K562 (cell line): ENCODE measurements at regions not wholly inside any gene's neighbourhood (a gene's known extent, or its start where the extent isn't known, plus 50 kb on each side); places are given as distances from the start of the nearest gene placed in this dataset.

Experiments
- BHLHE40 ChIP-seq: IDR thresholded peaks from 2 replicates; pipeline ENCODE4 v1.6.1; 2011; ENCODE audit warnings: low read length, improper control_type of control experiment
- CBX8 ChIP-seq: fragments of 200-600 bp; sonication (generic); IDR thresholded peaks from 2 replicates; pipeline ENCODE4 v1.6.1; 2012; ENCODE audit warnings: borderline replicate concordance, mixed run types, low read depth, mild to moderate bottlenecking, moderate library complexity, mixed read lengths, low read length, control low read depth, inconsistent platforms; ENCODE audit not compliant: poor library complexity, severe bottlenecking; ENCODE audit errors: extremely low read depth
- ETV6 ChIP-seq, 3 experiments: fragments of 150-350 bp in 1 of 3; sonication (generic) in 1 of 3; formaldehyde crosslinking in 1 of 3; IDR thresholded peaks; 2 replicates each; pipeline versions ENCODE4 v1.6.1 to v1.8.0; 2014 to 2022; ENCODE audit warnings: borderline replicate concordance in 2 of 3, low read depth in 2 of 3, antibody characterized with exemption in 1 of 3, low read length in 1 of 3, mild to moderate bottlenecking in 1 of 3, missing genetic modification reagents in 1 of 3
- KLF16 ChIP-seq: IDR thresholded peaks from 2 replicates; pipeline ENCODE4 v1.6.1; 2016; ENCODE audit warnings: antibody characterized with exemption
- MEF2A ChIP-seq: IDR thresholded peaks from 2 replicates; pipeline ENCODE4 v1.6.1; 2011; ENCODE audit warnings: low read depth, mild to moderate bottlenecking, low read length, moderate library complexity; ENCODE audit not compliant: control insufficient read depth
- NR4A1 ChIP-seq, 2 experiments: fragments of 250-450 bp in 1 of 2; fragments of 450-650 bp in 1 of 2; sonication (Bioruptor Pico) in 1 of 2; IDR thresholded peaks; 2 replicates each; pipeline versions ENCODE4 v1.4.0 to v1.6.1; 2016 to 2020; ENCODE audit warnings: mild to moderate bottlenecking in 2 of 2, missing compliant biosample characterization in 1 of 2, missing genetic modification characterization in 1 of 2, moderate library complexity in 1 of 2
- SNIP1 ChIP-seq: fragments of 450-650 bp; IDR thresholded peaks from 2 replicates; pipeline ENCODE4 v1.7.1; 2017; ENCODE audit warnings: low read depth, mild to moderate bottlenecking
- ZNF785 ChIP-seq: fragments of 250-450 bp; sonication (Bioruptor Pico); IDR thresholded peaks from 2 replicates; pipeline ENCODE4 v1.4.0; 2020; ENCODE audit warnings: mild to moderate bottlenecking
- TF ChIP-seq, protein P1 (sequence below), 2 experiments: fragments of 450-650 bp; IDR thresholded peaks; 2 replicates each; pipeline ENCODE4 v1.6.1; 2016; ENCODE audit warnings: mild to moderate bottlenecking in 2 of 2, borderline replicate concordance in 1 of 2, low read depth in 1 of 2, moderate library complexity in 1 of 2
- TF ChIP-seq, protein P2 (sequence below), 2 experiments: fragments of 450-650 bp; formaldehyde crosslinking in 1 of 2; IDR thresholded peaks; 2 replicates each; pipeline versions ENCODE4 v1.4.0 to v1.6.1; 2014 to 2020; ENCODE audit warnings: mild to moderate bottlenecking in 2 of 2, borderline replicate concordance in 1 of 2, low read depth in 1 of 2

DNA sequence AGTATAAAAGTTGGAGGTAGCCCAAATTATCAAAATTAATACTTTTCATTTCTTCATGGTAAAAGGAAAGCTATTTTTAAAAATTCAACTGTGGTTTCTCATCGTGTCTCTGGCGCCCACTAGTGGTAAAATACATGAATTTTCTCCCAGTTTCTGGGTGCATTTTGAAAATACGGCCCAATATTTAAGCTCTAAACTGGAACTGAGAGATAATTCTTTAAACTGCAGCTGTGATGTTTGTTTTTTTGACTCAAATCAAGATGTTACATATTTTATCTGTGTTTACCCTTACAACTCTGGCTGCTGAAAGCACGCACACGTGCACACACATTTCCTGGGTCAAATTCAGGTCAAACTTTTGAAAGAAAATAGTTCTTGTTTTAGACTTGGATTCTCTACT is 123.9 kb upstream of the ACSL4 start (continued):
- TF ChIP-seq, protein P1, sequence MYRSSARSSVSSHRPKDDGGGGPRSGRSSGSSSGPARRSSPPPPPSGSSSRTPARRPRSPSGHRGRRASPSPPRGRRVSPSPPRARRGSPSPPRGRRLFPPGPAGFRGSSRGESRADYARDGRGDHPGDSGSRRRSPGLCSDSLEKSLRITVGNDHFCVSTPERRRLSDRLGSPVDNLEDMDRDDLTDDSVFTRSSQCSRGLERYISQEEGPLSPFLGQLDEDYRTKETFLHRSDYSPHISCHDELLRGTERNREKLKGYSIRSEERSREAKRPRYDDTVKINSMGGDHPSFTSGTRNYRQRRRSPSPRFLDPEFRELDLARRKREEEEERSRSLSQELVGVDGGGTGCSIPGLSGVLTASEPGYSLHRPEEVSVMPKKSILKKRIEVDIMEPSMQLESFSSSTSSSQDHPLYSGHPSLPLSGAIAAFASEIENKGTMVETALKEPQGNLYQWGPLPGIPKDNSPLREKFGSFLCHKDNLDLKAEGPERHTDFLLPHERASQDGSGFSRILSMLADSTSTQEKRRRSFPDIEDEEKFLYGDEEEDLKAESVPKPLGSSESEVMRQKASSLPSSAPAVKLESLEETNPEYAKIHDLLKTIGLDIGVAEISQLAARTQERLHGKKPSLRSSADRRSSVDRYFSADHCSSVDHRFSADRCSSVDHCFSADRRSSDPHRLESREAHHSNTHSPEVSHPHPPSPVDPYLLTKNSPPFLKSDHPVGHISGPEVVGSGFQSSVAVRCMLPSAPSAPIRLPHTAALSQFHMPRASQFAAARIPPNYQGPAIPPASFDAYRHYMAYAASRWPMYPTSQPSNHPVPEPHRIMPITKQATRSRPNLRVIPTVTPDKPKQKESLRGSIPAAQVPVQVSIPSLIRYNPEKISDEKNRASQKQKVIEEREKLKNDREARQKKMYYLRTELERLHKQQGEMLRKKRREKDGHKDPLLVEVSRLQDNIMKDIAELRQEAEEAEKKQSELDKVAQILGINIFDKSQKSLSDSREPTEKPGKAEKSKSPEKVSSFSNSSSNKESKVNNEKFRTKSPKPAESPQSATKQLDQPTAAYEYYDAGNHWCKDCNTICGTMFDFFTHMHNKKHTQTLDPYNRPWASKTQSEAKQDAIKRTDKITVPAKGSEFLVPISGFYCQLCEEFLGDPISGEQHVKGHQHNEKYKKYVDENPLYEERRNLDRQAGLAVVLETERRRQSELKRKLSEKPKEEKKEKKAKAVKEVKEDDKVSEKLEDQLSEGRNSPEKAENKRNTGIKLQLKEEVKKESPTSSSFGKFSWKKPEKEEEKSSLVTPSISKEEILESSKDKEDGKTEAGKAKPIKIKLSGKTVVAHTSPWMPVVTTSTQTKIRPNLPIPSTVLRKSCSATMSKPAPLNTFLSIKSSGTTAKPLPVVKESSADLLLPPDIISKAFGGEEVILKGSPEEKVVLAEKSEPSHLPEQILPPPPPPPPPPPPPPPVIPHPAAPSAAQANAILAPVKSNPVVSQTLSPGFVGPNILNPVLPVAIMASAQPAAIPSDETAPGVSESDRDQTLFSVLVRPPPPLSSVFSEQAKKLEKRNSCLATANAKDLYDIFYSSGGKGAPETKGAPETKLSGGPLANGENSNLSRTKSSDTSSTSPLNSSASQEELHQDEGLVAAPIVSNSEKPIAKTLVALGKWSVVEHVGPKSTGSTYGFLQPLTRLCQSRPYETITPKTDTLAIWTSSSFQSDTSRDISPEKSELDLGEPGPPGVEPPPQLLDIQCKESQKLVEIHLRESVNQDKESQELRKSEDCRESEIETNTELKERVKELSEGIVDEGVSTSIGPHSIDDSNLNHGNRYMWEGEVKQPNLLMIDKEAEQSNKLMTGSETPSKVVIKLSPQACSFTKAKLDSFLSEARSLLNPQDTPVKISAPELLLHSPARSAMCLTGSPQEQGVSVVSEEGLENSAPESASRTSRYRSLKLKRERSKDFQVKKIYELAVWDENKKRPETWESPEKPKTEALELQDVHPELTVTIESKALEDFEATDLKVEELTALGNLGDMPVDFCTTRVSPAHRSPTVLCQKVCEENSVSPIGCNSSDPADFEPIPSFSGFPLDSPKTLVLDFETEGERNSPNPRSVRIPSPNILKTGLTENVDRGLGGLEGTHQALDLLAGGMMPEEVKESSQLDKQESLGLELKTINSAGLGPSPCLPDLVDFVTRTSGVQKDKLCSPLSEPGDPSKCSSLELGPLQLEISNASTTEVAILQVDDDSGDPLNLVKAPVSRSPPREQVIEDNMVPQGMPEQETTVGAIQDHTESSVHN (IDR thresholded peaks at IDR 0.05; ENCODE audit: borderline replicate concordance in 1 of 2, low read depth in 1 of 2): no peak
- TF ChIP-seq NR4A1 (CRISPR knock-in tag; IDR thresholded peaks at IDR 0.05) (no peak), NR4A1 (tag; IDR thresholded peaks at IDR 0.05) (no peak), CBX8 (no peak), ETV6 (IDR thresholded peaks at IDR 0.05; ENCODE audit: borderline replicate concordance in 1 of 2, low read depth in 2 of 2, low read length in 1 of 2) (no peak), ETV6 (CRISPR knock-in tag; IDR thresholded peaks at IDR 0.05; ENCODE audit: borderline replicate concordance) (no peak), SNIP1 (no peak), MEF2A (0 out of 2 replicates have a peak, but pooled peaks have one; percentile 15), ZNF785 (CRISPR knock-in tag) (no peak), KLF16 (0 out of 2 replicates have a peak, but pooled peaks have one; percentile 19), BHLHE40 (peak; percentile 9; the same call in 1 of the 2 replicates)
- TF ChIP-seq, protein P2, sequence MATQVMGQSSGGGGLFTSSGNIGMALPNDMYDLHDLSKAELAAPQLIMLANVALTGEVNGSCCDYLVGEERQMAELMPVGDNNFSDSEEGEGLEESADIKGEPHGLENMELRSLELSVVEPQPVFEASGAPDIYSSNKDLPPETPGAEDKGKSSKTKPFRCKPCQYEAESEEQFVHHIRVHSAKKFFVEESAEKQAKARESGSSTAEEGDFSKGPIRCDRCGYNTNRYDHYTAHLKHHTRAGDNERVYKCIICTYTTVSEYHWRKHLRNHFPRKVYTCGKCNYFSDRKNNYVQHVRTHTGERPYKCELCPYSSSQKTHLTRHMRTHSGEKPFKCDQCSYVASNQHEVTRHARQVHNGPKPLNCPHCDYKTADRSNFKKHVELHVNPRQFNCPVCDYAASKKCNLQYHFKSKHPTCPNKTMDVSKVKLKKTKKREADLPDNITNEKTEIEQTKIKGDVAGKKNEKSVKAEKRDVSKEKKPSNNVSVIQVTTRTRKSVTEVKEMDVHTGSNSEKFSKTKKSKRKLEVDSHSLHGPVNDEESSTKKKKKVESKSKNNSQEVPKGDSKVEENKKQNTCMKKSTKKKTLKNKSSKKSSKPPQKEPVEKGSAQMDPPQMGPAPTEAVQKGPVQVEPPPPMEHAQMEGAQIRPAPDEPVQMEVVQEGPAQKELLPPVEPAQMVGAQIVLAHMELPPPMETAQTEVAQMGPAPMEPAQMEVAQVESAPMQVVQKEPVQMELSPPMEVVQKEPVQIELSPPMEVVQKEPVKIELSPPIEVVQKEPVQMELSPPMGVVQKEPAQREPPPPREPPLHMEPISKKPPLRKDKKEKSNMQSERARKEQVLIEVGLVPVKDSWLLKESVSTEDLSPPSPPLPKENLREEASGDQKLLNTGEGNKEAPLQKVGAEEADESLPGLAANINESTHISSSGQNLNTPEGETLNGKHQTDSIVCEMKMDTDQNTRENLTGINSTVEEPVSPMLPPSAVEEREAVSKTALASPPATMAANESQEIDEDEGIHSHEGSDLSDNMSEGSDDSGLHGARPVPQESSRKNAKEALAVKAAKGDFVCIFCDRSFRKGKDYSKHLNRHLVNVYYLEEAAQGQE (IDR thresholded peaks at IDR 0.05; ENCODE audit: borderline replicate concordance): peak; percentile 70
- TF ChIP-seq, protein P2 (CRISPR knock-in tag; IDR thresholded peaks at IDR 0.05; ENCODE audit: low read depth): no peak
